Fibroblast of skin of back (primary cell): ENCODE measurements at regions not wholly inside any gene's neighbourhood (a gene's known extent, or its start where the extent isn't known, plus 50 kb on each side); places are given as distances from the start of the nearest gene placed in this dataset.

Experiments
- DNase-seq: peaks from one replicate; pipeline ENCODE4 v3.0.0-alpha.2; 2013

DNA sequence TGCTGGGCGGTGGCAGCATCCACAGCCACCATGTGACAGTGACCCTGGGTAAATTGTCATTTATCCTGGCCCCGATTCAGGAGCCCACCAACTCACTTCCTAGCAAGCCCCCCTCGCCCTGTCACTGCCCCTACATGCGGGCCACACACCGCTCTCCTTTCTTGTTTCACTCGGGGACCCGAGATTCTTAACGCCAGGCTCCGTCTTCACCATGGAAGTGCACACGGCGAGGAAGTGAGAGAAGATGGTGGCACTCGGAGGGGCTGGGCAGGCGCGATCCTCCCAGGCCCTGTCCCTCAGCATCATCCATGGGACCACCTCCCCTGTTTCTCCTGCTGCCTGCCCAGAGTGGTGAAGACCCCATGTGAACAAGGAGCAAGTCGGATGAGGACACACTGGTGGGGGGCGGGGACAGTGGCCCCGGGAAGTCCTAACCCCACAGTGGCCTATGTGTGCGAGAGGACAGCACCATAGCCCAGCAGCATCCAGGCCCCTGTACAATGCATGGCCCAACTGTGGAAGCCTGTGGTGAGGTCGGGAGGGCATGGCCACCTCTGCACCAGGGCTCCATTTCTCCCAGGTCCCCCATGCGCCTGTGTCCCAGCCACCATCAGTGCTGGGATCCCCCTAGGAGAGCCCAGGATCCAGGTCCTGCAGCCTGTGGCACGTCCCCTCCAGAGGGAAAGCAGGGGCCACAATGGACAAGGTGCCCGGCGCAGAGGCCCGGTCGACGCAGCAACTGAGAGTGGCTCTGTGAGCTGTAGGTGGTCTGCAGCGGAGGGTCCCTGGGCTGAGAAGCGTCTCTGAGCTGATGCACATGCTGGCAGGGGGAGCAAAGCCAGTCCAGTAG lies 262.8 kb downstream of the BRD1 start:
- no peak for DNase-seq

DNA sequence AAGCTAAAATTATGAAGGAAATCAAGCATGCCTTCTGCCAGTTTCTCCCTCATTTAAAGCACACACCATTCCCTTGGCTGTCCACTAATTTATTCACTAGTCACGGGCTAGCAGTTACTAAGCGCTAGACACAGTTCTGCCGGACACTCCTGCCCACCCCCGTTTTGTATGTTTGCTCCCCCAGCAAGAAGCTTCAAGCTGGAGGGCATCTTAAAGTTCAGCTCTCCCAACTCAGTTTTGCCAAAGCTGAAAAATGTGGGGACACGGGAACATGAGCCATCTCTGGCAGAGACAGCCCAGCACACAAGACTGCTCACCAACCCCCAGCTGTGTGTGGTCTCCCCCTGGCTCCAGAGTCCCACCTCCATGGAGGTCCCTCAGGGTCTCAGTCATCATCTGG lies 263.6 kb downstream of the BRD1 start:
- no peak for DNase-seq

DNA sequence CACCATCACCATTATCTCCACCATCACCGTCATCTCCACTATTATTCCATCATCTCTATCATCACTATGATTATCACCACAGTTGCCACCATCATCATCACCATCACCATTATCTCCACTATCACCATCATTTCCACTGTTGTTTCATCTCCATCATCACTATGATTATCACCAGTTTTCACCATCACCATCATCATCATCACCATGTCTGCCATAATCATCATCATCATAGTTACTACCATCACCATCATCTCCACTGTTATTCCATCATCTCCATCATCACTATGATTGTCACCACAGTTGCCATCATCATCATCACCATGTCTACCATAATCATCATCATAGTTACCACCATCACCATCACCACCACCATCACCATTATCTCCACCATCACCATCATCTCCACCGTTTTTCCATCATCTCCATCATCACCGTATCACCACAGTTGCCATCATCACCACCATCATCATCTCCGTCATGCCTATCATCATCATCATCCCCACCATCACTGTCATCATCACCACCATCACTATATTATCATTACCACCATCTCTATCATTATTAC lies 264.9 kb downstream of the BRD1 start:
- no peak for DNase-seq

DNA sequence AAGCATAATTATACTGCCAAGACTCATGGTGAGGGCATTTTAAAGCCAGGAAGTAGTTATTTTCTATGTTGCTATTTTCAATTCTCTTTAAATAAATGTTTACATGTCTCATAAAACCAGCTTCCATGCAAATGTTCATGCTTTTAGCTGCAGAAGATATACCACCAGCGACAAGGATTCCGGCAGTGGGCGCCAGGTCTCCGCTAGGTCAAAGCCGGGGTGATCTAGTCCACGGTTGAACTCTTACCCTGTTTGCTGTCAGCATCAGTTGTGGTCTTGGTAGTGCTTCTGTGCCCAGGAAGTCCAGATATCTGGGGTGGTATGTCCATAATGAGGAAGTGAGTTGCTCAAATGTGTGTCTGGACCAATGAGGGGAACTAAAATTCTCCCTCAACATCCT lies 265.7 kb downstream of the BRD1 start:
- no peak for DNase-seq

DNA sequence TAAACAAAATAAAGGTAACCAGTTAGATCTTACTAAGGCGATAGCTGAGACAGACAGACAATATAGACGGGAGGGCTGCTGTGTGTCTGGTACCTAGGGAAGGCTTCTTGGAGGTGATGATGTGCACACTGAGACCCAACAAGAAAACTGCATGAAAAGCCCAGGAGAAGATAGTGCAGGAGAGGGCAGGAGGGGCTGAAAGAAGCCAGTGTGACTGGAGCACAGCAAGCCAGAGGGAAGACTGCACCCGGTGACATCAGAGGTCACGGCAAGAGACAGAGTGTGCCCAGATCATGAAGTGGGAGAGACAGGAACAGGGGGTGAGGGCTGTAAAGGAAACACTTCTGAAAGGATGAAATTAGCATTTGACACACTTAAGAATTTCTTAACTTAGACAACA lies 266.3 kb downstream of the BRD1 start:
- DNase-seq, result no peak

DNA sequence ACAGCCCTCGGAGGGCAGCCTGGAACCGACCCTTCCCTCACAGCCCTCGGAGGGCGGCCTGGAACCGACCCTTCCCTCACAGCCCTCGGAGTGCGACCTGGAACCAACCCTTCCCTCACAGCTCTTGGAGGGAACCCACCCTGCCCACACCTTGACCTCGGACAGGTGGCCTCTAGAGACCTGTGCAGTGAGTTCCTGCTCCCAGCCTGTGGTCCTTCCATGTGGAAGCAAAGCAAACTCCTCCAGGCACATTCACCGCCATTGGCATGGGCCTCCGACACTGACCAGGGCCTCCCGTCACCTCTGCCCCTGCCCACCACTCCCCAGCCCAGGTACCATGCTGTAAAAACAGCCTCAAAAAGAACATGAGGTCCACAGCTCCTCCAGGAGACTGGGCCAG lies 272.1 kb downstream of the BRD1 start:
- DNase-seq, result no peak

DNA sequence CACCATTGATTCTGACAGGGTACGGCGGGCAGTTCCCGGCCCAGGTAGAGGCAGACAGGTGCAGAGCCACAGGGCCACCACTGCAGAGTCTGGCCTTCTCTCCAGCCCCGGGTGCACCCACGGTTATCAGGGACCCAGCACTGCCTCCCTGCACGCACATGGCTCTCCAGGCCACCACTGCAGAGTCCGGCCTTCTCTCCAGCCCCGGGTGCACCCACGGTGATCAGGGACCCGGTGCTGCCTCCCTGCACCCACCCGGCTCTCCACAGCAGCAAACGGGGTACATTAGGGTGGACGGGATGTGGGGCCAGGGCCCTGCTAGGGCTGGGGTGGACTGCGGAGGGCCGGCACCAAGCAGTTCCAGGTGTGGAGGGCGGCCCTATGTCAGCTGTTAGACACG lies 272.9 kb downstream of the BRD1 start:
- no peak for DNase-seq

DNA sequence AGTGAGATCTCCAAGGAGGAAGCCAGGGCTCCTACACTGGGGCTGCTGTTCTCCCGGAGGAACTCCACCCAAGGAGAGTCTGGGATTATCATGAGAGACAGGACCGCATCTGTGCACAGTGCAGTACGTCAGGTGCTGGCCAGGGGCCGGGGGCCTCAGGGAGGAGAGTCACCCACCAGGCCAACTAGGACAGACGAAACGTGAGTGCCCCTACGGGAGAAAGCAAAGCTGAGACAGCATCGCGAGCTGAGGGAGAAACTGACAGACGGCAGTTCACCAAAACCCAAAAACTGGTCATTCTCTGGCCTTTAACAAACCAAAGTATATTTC lies 273.4 kb downstream of the BRD1 start:
- no peak for DNase-seq

DNA sequence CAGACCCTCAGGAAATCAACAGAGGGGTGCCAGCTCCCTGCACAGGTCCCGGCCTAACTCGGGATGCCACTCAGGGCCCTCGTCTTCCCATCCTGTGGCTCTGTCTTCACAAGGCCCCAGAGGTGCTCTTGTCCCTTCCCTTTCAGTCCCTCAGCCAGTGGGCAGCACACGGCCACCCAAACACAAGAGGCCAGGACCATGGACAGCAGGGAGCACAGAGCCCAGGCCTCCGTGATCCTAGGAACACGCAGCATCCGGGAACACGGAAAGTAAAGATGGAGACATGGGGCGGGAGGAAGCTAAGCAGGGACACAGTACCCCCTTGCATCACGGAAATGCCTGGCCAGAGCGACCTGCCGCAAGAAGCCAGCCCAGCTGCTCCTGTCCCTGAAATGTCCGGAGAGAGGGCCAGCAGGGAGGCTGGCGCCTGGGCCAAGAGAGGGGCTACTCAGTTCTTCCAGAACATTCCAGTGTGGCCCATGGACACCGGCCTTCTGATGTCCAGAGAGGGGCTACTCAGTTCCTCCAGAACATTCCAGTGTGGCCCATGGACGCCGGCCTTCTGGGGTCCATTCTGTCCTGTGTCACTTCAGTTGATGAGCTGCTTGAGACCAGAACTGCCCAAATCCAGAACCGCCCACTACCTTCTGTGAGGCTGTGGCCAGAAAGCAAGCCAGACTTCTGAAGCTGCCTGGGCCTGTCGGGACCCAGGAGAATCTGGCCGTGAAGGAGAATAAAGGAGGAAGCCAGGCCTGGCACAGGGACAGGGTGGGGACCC lies 274.0 kb downstream of the BRD1 start:
- DNase-seq, result peak; percentile 18

DNA sequence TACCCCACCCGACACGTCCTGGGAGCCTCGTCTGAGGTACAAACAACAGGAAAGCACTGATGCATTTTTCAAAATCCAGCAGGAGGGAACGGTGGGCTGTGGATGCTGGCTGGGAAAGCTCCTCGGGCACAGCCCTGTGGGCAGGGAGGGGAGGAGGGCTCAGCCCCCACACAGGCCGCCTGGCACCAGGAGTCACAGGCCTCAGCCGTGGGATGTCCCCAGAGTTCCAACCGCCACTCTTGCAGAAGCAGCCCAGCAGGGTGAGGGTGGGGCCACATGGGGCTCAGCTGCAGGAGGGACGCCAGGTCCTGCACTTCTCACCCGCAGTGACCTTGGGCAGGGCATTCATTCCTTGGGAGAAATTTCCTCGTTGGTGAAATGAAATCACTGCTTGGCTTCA lies 274.6 kb downstream of the BRD1 start:
- DNase-seq, result no peak

DNA sequence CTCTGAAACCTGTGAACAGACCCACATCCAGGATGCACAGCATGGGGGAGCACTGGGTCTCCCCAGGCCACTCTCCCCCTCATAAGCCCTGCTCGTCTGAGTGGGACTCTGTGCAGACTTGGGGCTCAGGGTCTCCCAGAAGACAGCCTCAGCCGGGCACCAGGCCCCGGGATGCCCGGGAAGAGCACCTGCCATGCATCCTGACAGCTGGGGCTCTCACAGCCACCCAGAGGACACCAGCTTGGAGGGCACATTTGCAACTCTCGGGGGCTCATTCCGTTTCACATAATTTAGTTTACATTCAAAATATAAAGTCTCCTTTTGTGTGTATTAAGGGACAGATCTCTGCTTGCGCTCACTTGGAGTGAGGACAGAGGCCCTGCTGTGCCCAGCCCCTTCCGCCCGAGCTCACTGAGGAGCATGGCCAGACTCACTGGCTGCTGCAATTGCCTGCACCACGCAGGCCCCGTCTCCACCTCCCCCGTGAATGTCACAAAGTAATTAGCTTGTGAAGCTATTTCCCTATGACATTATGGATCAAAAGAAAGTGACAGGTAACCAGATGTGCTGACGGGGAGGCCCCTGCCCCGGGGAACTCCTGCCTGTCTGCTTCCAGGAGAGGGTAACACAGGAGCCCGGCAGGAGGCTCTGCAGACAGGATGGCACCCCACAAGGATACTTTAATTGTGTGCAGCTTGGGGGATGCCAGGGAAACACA lies 275.6 kb downstream of the BRD1 start:
- no peak for DNase-seq

DNA sequence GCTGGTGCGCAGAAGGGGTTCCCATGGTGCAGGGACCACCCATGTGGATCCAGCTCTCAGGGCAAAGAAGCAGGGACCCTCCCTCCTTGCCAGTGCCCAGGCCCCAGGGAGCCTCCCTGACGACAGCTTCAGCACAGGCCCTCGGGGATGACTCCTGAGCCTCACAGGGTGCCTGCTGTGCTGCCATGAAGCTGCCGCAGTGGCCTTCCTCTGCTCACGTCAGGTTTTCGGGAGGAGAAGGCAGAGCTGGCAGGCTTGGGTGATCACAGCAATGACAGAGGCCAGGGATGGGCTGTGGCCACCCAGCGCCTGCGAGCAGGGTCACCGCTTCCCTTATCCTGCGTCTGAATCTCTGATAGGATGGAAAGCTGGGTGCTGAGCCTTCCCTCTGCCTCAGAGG lies 276.2 kb downstream of the BRD1 start:
- no peak for DNase-seq

DNA sequence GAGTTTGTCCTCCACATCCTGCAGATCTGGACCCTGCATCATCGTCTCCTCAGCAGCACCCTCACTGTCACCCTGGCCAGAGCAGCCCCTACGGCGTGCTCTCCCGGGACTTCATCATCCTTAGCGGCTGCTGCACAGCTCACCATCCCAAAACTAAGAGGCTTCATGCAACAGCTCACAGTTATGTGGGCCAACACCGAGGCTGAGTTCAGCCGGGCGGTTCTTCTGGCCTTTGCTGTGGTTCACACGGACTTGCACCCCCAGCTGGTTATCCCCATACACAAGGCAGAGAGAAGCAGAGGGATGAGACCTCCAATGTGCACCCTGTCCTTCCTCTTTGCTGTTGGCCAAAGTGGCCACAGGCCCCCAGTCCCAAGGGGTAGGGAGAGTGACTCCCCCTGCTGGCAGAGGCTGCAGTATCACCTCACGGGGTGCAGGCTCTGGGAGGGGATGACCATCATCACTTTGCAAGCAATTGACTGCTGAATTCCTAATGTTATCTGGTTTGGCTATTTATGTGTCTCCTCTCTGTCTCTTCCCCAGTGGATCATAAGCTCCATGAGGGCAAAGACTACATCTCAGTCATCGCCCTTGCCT lies 276.8 kb downstream of the BRD1 start:
- DNase-seq, result no peak

DNA sequence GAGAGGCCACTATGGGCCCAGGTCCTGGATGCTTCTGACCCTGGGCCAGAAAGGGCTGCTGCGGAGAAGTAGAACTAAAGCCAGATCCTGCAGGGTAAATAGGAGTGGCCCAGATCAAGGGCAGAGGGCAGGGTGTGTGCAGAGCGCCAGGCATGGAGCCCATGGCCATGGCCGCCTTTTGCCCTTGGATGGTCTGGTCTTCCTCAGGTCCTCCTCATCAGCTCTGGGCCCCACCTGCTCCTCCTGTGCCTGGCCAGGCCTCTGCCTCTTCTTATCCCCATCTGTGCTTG lies 277.6 kb downstream of the BRD1 start:
- DNase-seq, result no peak

DNA sequence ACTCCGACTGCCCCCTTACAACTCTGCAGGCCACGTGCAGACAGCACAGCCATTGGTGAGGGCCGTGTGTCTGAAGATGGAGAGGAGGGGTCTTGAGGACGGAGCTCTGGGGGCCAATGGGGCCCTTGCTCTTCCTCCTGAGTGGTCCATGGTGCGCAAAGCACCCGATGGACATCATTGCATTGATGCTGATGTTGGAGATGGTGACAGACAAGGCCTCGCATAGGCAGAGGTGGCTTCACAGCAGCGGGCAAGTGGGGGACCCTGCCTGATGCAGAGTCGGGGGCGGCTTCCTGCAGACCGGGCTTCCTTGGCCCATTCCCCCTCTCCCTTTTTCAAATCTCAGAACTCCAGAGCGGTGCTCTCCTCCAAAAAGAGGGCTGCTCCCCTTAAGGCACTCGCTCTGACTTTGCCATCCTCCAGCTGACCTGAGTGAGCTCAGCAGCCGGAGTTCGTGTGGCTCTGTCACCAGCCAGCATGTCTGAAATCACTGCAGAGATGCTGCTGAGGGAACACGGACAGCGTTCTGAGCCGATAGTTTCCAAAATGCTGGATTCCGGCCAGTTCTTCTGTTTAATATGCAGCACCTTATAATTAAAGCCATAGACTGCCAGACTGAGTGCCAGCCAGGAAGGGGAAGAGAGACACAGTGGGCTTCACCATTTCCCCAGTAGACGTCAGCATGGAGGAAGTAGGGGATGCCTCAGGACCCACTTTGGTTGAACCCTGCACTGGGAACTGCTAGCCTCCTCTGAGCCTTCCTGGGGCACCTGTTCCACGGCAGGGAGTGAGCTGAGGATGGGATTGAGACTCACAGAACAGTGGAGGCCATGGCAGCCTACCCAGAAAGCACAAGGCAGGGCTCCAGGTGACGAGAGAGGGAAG lies 278.2 kb downstream of the BRD1 start:
- DNase-seq, result no peak

DNA sequence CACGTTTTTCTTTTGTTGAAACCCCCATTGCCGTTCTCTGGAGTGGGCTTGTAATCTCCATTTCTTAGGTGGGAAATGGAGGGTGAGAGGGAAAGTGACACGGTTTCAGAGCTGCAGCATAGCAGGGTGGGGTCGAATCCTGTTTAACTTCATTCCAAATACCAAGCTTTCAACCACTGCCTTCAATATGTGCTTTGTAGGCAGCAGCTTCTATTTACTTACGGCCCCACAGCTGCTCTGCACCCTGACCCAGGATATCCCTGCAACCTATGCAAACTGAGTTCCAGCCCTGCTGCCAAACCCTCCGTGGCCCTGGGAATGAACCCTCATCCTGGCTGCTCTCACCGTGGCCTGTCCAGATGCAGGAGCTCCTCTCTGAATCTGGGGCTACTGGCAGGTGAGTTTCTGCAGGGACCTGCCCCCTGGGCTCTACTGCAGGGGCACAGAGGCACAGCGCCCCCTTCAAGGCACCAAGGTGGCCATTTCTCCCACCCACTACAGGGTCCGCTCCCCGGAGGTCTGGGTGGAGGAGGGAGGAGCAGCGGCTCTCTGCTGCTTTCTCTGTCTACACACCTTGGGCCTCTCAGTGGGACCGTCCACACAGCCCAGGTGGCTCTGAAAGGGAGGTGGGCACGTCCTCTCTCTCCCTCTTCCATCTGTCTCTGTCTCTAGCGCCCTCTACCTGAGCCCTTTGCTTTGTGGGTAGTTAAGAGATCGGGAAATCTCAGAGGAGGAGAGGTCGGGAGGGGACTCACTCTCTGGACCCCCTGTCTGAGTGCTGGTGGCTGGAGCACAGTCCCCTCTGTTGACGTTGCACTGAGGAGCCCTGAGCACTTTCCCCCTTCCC lies 279.1 kb downstream of the BRD1 start:
- DNase-seq, result no peak

DNA sequence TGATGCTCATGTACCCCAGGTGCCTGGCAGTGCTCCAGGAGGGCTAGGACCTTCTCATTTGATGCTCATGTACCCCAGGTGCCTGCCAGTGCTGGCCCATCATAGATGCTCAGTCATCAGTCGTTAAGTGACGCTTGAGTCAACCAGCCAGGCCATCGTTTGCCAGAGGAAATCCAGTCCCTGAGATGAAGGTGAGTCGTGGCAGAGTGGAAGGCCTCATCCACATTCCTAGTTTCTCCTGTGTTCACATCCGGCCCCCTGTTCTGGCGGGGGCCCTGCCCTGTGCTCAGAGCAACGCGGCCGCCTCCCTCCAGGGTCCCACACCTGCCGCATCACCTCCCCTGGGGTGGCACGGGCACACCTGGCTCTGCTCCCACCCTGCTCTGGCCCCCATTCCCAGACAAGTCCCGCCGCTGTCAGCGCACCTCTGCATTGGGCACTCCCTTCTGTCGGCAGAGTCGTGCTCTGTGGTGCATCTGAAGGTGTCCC lies 279.9 kb downstream of the BRD1 start:
- no peak for DNase-seq

DNA sequence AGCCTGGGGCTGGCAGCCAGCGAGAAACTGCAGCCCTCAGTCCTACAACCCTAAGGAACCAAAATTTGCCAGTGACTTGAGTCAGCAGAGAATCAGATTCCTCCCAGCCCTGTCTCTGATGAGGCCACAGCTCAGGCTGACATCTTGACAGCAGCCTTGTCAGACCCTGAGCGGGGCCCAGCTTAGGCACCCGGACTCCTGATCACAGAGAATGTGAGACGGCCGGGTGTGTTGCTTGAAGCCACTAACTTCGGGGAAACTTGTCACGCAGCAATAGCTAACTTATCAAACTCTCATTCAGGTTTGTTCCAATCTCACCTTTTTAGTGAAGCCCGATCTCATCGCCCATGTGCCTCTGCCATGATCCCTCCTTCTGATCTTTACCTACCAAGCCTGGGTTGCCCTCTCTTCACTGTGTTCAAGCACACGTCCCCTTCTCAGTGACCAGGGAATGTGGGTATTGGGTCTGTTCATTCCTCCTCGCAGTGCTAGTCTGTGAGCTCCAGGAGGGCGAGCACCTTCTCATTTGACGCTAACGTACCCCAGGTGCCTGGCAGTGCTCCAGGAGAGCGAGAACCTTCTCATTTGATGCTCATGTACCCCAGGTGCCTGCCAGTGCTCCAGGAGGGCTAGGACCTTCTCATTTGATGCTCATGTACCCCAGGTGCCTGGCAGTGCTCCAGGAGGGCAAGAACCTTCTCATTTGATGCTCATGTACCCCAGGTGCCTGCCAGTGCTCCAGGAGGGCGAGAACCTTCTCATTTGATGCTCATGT lies 280.7 kb downstream of the BRD1 start:
- no peak for DNase-seq

DNA sequence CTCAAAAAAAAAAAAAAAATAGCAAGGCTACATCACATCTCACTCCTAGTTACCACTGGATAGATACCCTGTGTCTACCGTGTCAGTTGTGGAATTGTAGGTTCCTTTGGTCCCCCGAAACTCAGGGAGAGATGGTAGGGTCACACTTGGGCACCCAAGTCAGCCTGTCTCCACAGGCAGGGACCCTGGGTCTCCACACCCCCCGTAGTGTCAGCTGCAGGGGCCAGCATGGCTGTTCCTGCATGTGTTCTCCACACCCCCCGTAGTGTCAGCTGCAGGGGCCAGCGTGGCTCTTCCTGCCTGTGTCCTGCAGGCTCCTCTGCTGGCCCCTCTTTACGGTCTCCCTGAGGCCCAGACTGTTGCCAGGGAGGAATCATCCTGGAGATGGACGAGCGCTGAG lies 282.1 kb downstream of the BRD1 start:
- DNase-seq, result no peak

DNA sequence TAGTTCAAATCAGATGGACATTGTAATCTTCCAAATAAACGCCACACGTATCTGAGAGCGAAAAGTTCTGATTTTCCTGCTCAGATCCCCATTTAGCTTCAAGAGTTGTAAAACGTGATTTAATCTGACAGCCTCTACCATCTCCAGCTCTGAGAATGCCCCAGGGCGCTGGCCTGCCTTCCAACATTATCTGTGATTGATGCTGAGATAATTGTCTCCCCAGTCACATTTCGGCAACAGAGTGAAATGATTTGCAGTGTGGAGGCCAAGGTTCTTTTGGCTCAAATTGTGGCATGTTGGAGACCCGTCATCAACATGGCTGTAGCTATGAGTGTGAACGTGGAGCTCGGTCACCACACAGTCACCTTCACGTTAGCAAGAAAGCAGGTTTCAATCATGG lies 283.4 kb downstream of the BRD1 start:
- DNase-seq, result no peak
